Stimulated activated CD8-positive, alpha-beta memory T cell treated with anti-CD3 and anti-CD28 coated beads, Interleukin-4, amount 100 ng/mL, for 4 hours (primary cell): ENCODE measurements at regions not wholly inside any gene's neighbourhood (a gene's known extent, or its start where the extent isn't known, plus 50 kb on each side); places are given as distances from the start of the nearest gene placed in this dataset.
"Not testable (repeated sequence)": the region's sequence is repeated elsewhere in the genome, so short reads cannot be mapped to it uniquely, and the experiment has no call there.

Source experiments
- DNase-seq, 2 donors: peaks; one replicate each; pipeline ENCODE4 v3.0.0-alpha.2; 2020; ENCODE audit warnings: low read depth in 2 of 2, low spot score in 1 of 2

- no peak for DNase-seq
Measured at GRCh38 chr16:65827231-65827630, 539.3 kb upstream of the CDH5 start.

GRCh38 chr16:65825191-65825856, 541.2 kb upstream of the CDH5 start:
- no peak for DNase-seq

GRCh38 chr16:65822148-65822547, 544.3 kb upstream of the CDH5 start:
- no peak for DNase-seq

DNA sequence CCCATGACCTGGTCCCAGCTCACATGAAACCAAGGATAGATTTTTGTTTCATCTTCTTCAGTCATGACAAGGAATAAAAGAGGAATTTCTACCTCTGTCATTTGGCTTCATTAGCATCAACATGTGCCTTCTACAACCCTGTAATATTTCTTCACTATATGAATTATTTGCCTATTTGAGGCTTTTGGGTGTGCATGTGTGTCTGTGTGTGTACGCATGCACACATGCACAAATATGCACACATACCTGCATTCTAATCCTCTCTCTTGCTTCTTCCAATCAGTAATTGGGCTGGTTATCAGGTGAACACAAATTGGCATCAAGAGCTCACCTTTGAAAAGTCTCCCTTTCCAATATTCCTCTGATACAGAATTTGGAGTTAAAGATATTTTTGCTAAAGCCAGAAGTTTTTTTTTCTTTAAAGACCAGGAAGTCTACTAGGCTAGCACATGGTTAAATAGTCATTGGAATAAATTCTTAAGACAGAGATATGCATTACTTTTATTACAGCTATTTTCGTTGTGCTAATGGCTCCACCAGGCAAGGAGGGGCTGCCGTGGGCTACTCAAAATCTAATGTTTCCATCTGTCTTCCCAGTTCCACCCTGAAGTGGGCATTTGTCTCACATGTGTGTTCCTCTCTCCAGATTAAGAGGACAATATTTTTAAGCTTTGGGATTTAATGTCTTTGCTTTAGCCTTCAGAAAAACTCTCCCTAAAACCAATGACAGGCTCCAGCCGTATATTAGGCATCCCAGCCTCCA, 547.2 kb upstream of the CDH5 start:
- DNase-seq, result no peak

DNA sequence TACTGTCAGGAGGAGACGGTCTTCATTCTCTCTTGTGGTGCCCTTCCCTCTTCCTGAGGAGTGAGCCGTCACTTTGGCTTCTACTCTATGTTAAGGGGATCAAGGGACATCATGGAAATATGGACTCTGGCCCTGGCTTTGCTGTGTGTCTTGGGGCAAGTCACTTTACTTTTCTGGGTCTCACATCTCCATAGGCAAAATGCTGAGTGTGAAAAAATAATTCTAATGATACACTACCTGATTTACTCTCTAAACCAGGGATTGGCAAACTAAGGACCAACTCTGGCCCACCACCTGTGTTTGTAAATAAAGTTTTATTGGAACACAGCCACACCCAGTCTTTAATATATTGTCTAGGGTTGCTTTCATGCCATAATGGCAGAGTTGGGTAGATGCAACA, 548.7 kb upstream of the CDH5 start:
- DNase-seq, result no peak

GRCh38 chr16:65817066-65817465, 549.4 kb upstream of the CDH5 start:
- no peak for DNase-seq

DNA sequence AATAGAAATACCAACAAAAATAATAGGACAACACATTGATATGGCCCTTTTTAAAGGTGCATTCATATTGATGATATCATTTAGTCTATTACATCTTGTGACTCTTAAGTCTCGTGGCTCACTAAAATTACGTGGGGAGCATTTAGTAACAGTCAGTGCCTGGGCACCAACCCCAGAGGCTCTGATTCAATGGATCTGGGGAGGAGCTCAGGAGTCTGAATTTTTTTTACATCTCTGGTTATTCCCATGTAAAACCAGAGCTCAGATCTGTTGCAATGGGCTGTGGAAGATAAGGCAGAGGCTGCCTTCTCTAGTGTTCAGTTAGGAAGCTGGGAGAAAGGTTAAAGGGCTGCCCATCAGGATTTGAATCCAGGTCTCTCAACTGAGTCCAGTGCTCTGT, 549.9 kb upstream of the CDH5 start:
- no peak for DNase-seq

- DNase-seq, result no peak
Measured at GRCh38 chr16:65815707-65816106, 550.8 kb upstream of the CDH5 start.

DNA sequence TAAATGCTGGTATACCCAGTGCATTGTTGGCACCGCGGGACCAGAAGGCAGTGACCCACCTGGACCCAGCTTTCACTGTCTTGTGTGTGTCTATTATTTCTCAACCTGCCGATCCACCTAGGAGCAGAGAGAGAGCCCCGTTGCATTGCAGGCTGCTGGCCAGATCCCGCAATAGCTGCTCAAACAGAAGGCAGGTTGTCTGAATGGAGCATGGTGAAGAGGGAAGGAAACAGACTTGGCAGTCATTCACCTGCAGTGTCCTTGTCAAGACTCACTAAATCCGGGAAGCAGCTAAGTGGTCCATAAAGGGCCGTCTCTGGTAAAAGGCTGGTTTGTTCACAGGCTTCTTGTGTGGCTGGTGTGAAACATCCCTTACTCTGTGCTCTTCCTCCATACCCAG, 552.6 kb upstream of the CDH5 start:
- DNase-seq, result not testable (repeated sequence)

DNA sequence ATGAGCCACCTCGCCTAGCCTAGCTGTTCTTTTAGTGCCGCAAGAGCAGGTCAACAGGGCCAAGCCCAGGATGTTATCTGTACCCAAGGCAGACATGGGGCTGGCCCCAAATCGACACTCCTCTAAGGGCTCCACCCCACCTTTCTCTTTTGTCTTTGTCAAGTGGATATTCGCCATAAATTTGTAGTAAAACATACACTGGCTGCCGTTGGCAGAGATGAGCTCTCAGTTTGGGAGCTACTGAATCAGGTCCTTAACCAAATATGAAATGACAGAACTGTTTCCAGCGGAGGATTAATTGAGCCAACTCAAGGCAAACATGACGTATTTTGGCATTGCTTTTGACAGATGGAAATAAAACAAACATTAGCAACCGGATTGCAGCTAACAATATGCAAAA, 556.9 kb upstream of the CDH5 start:
- DNase-seq, result no peak

DNA sequence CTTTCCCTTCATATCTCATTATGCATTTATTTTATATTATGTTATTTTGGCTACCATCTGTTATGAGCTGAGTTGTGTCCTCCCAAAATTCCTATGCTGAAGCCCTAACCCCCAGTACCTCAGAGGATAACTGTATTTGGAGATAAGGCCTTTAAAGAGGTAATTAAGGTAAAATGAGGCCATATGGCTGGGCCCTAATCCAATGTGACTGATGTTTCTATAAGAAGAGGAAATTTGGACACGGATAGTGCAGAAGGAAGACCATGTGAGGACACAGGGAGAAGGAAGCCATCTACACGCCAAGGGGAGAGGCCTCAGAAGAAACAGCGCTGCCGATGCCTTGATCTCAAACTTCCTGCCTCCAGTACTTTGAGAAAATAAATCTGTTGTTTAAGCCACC, 557.7 kb upstream of the CDH5 start:
- no peak for DNase-seq

DNA sequence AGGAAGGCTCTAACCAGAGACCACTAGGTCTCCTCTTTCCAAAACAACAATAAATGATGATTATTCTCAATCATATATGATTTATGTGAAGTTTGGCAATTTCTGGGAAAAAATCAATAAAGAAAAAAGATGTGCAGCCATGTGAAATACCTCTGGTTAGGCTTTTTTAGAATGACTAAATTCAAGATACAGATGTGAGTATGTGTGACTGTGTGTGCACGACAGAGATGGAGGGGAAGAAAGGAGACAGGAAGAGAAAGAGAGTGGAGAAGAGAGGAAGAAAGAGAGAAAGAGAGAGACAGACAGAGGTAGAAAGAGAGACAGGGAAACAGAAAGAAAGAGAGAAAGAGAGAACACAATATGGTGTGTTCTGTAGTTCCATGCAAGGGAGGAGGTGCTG, 558.6 kb upstream of the CDH5 start:
- no peak for DNase-seq

GRCh38 chr16:65805704-65806103, 560.8 kb upstream of the CDH5 start:
- not testable (repeated sequence) for DNase-seq

DNA sequence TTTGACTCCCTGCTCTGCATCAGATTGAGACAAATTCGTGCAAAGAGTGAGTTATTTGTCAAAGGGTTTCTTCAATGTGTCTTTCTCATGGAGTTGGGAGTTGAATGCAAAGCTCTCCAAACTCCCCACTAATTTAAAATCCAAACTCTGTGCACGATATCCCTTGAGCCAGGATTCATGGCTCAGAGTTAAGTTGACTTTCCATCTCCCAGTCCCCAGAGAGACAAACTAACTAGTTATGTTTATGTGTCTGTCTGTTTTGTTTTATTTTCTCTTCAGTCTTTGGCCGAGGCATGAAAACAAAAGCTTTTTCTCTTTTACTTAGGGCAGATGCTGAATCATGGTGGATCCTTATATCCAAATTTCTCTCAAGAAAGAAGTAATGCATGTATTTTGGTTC, 570.0 kb upstream of the CDH5 start:
- DNase-seq, result no peak

- no peak for DNase-seq
Measured at GRCh38 chr16:65794973-65795372, 571.5 kb upstream of the CDH5 start.

GRCh38 chr16:65793781-65794180, 572.7 kb upstream of the CDH5 start:
- no peak for DNase-seq

- no peak for DNase-seq
Measured at GRCh38 chr16:65790768-65791167, 575.7 kb upstream of the CDH5 start.

DNA sequence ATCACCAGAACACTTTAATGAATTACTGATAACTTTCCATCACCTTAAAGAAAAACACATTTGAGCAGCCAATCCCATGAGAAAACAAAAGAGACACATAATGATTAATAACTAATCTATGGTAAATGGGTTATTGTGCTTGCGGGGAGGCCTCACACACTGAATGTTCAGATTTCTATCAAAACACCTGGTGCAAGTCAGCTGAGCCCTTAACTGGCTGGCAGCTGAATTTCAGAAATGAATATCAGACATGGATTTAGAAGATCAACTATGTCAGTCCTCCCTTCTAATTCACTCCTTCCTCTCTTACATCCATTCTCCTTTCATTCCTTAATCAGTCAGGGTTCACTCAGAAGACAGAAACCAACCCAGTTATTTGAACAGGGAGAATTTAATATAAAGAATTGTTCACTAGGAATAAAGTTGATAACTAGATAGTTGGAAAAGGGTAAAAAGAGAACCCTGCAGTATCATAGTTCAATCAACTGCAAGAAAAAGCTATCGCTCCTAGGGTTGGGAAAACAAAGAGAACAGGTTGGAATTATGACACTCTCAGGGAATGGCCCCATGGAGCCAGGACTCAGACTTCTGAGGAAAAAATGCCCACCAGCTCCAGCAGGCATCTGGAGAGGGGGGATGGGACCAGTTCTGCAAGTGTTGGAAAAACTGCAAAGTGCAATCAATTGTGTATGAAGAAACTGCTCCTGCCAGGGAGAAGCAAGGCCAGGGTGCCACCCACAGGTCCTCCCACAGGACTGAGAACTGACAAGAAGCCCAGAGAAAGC, 577.1 kb upstream of the CDH5 start:
- no peak for DNase-seq

GRCh38 chr16:65788434-65789140, 577.9 kb upstream of the CDH5 start:
- no peak for DNase-seq

DNA sequence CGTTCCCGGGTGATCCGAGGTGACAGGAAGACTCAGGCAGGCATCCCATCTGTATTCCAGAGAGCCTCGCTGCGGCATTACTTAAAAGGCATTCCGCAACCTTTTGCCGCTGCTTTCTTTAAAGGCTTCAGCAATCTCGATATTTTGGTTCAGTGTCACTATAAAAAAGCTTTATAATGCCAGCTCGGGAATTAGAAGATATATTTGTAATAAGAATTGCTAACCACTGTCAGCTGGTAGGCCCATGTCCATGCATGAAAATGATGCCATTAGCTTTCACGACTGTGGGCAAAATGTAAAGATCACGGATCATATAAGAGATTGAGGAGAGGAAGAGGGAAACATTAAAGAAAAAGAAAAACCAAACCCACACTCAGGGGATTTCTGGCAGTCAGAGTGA, 578.6 kb upstream of the CDH5 start:
- no peak for DNase-seq

DNA sequence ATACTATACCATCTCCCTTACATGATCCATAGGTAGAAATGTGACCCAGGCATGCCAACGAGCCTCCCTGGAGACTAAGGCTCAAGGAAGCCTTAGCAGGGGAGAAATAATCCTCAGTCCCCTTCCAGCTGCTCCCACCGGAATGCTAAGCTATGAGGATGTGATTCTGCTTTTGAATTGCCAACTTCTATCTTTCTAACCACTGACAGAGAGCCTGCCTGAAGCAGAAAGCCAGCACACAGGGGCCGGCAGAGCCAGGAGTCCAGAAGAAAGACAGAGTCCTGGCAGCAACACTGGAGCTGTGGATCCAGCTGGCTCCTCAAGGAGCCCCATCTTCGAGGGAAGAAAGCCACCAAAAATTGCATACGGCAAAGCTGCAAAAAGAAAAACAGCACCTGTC, 579.6 kb upstream of the CDH5 start:
- DNase-seq, result no peak
